Gastrocnemius medialis (tissue), 4 donors: ENCODE measurements at regions not wholly inside any gene's neighbourhood (a gene's known extent, or its start where the extent isn't known, plus 50 kb on each side); places are given as distances from the start of the nearest gene placed in this dataset.

Source experiments
- ATAC-seq, 2 donors: fragments of 150-250 bp; one replicate each; pipeline ENCODE4 v1.9.1; 2016
- DNase-seq, 2 donors: peaks; one replicate each; pipeline ENCODE4 v3.0.0-alpha.2; 2019
- H3K27ac ChIP-seq, 4 donors: fragments of 200-600 bp; sonication (generic); 1 replicate in 1 of 4; 2 replicates in 3 of 4; pipeline ENCODE4 v1.5.1; 2016 to 2018; ENCODE audit warnings: mild to moderate bottlenecking in 2 of 4, moderate library complexity in 1 of 4
- H3K27me3 ChIP-seq, 3 donors: fragments of 200-600 bp; sonication (generic) in 2 of 3; 1 replicate in 1 of 3; 2 replicates in 2 of 3; pipeline versions ENCODE4 v1.5.1 to v1.6.0; 2016 to 2019; ENCODE audit warnings: mild to moderate bottlenecking in 1 of 3, moderate library complexity in 1 of 3
- H3K36me3 ChIP-seq, 2 donors: fragments of 200-600 bp; sonication (generic) in 1 of 2; one replicate each; pipeline ENCODE4 v1.5.1; 2017 to 2018
- H3K4me1 ChIP-seq, 2 donors: fragments of 200-600 bp; sonication (generic) in 1 of 2; one replicate each; pipeline ENCODE4 v1.5.1; 2016 to 2017; ENCODE audit warnings: mild to moderate bottlenecking in 2 of 2
- H3K4me3 ChIP-seq, 4 donors: fragments of 200-600 bp; sonication (generic) in 3 of 4; 1 replicate in 1 of 4; 2 replicates in 3 of 4; pipeline ENCODE4 v1.5.1; 2016 to 2019; ENCODE audit warnings: mild to moderate bottlenecking in 2 of 4
- H3K9me3 ChIP-seq, 3 donors: fragments of 200-600 bp; sonication (generic) in 2 of 3; 1 replicate in 1 of 3; 2 replicates in 2 of 3; pipeline ENCODE4 v1.5.1; 2016 to 2019
- CTCF ChIP-seq, 5 experiments: fragments of 450-650 bp in 3 of 5; fragments of 200-600 bp in 2 of 5; sonication (generic) in 2 of 5; IDR thresholded peaks in 4 of 5; conservative IDR thresholded peaks in 1 of 5; 1 replicate in 4 of 5; 2 replicates in 1 of 5; pipeline ENCODE4 v1.5.1; 2016 to 2019; ENCODE audit warnings: antibody characterized with exemption in 5 of 5, mild to moderate bottlenecking in 3 of 5, moderate library complexity in 3 of 5
- POLR2A ChIP-seq, 2 donors: fragments of 450-650 bp; IDR thresholded peaks; one replicate each; pipeline ENCODE4 v1.6.1; 2017; ENCODE audit warnings: antibody characterized with exemption in 2 of 2, mild to moderate bottlenecking in 2 of 2, moderate library complexity in 2 of 2
- in situ Hi-C, 4 donors: fragments of 200-750 bp; cut with MboI; loops; one replicate each; pipeline versions ENCODE4 v1.15.0 to v1.8.0; 2017; ENCODE audit warnings: low sequenced_read_pairs in 4 of 4
- intact Hi-C: fragments of 100-400 bp; cut with DNase I; formaldehyde crosslinking; loops from one replicate; pipeline ENCODE4 v1.15.1; 2023; ENCODE audit warnings: low total_unique reads

GRCh38 chr22:42198226-42198625, 67.6 kb upstream of the CYP2D6 start:
- no peak for ATAC-seq
- H3K36me3 ChIP-seq, result no peaks in the 10 kb centered on the region
- intact Hi-C loops, result no loop called here

GRCh38 chr22:42196454-42196853, 65.8 kb upstream of the CYP2D6 start:
- ATAC-seq, result no peak
- intact Hi-C loops (no loop called here), in situ Hi-C loops (no loop called here)
- H3K4me3 ChIP-seq, result no peak overlapping the region
- no peaks in the 10 kb centered on the region for H3K36me3 ChIP-seq
- H3K27ac ChIP-seq, result no peak overlapping the region
- no peaks in the 10 kb centered on the region for H3K9me3 ChIP-seq
- DNase-seq, result no peak
- peaks cover 6 to 8% of the 10 kb centered on the region in 2 donors for H3K4me1 ChIP-seq
- TF ChIP-seq CTCF (IDR thresholded peaks at IDR 0.05 in 4 of 5, conservative IDR thresholded peaks at IDR 0.05 in 1 of 5), result no peak
- no peak for TF ChIP-seq POLR2A (IDR thresholded peaks at IDR 0.05)
- no peaks in the 10 kb centered on the region for H3K27me3 ChIP-seq

More at GRCh38 chr22:42198226-42198625, 67.6 kb upstream of the CYP2D6 start:
- no peaks in the 10 kb centered on the region for H3K9me3 ChIP-seq
- H3K4me1 ChIP-seq, result no peaks in the 10 kb centered on the region
- no peak for DNase-seq
- no peaks in the 10 kb centered on the region for H3K27me3 ChIP-seq
- TF ChIP-seq POLR2A (IDR thresholded peaks at IDR 0.05), result no peak
- TF ChIP-seq CTCF (IDR thresholded peaks at IDR 0.05 in 4 of 5, conservative IDR thresholded peaks at IDR 0.05 in 1 of 5), result no peak
- H3K4me3 ChIP-seq, result no peak overlapping the region
- no peak overlapping the region for H3K27ac ChIP-seq
- in situ Hi-C loops, result no loop called here

GRCh38 chr22:42194953-42195352, 64.3 kb upstream of the CYP2D6 start:
- intact Hi-C loops (no loop called here), in situ Hi-C loops (no loop called here)
- Histone ChIP-seq H3K36me3 (no peaks in the 10 kb centered on the region), H3K9me3 (no peaks in the 10 kb centered on the region), H3K4me1 (peaks cover 6 to 8% of the 10 kb centered on the region in 2 donors), H3K27me3 (no peaks in the 10 kb centered on the region), H3K27ac (no peak overlapping the region), H3K4me3 (no peak overlapping the region)
- ATAC-seq, result no peak
- no peak for DNase-seq
- no peak for TF ChIP-seq CTCF (IDR thresholded peaks at IDR 0.05 in 4 of 5, conservative IDR thresholded peaks at IDR 0.05 in 1 of 5)
- TF ChIP-seq POLR2A (IDR thresholded peaks at IDR 0.05), result no peak

GRCh38 chr22:42194104-42194851, 63.7 kb upstream of the CYP2D6 start:
- Histone ChIP-seq H3K27me3 (no peaks in the 10 kb centered on the region), H3K27ac (no peak overlapping the region), H3K4me1 (peaks cover 6 to 8% of the 10 kb centered on the region in 2 donors), H3K4me3 (no peak overlapping the region), H3K9me3 (no peaks in the 10 kb centered on the region), H3K36me3 (no peaks in the 10 kb centered on the region)
- TF ChIP-seq POLR2A (IDR thresholded peaks at IDR 0.05) (no peak), CTCF (IDR thresholded peaks at IDR 0.05 in 4 of 5, conservative IDR thresholded peaks at IDR 0.05 in 1 of 5) (no peak)
- intact Hi-C loops (no loop called here), in situ Hi-C loops (no loop called here)
- no peak for DNase-seq
- ATAC-seq, result peak in 1 of 2 donors; percentile 12

- H3K27me3 ChIP-seq, result no peaks in the 10 kb centered on the region
- no peak for ATAC-seq
- no peak for DNase-seq
- in situ Hi-C loops (no loop called here), intact Hi-C loops (no loop called here)
- no peak overlapping the region for H3K4me3 ChIP-seq
- H3K36me3 ChIP-seq, result no peaks in the 10 kb centered on the region
- TF ChIP-seq CTCF (IDR thresholded peaks at IDR 0.05 in 4 of 5, conservative IDR thresholded peaks at IDR 0.05 in 1 of 5) (no peak), POLR2A (IDR thresholded peaks at IDR 0.05) (no peak)
- H3K27ac ChIP-seq, result no peak overlapping the region
- H3K4me1 ChIP-seq, result peaks cover 6 to 8% of the 10 kb centered on the region in 2 donors
- no peaks in the 10 kb centered on the region for H3K9me3 ChIP-seq
Measured at GRCh38 chr22:42192547-42192946, 61.9 kb upstream of the CYP2D6 start.
